ENCODE measurements at regions not wholly inside any gene's neighbourhood (a gene's known extent, or its start where the extent isn't known, plus 50 kb on each side); places are given as distances from the start of the nearest gene placed in this dataset.

DNA sequence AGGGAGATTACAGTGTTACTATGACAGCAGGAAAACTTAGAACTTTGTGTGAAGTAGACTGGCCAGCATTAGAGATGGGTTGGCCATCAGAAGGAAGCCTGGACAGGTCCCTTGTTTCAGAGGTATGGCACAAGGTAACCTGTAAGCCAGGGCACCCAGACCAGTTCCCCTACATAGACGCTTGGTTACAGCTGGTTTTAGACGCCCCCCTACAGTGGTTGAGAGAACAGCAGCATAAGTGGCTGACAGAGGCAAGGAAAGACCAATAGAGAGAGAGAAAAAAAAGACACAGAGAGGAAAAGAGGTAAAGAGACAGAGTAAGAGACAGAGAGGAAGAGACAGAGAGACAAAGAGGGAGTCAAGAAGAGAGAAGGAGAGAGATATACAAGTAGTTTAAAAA, 144.5 kb downstream of the GC start:
- H4K20me1 ChIP-seq (ENCODE audit: low read length), result no peaks in the 10 kb centered on the region
- POLR2A ChIA-PET (ENCODE audit: unreplicated experiment), result no interaction called here
- H2AFZ ChIP-seq (ENCODE audit: low read length), result no peak overlapping the region
- no peak overlapping the region for H3K9ac ChIP-seq (ENCODE audit: low read length)
- no peak overlapping the region for H3K4me3 ChIP-seq (ENCODE audit: low read length)
- no peak for ATAC-seq
- no peak for DNase-seq
- no peaks in the 10 kb centered on the region for H3K9me3 ChIP-seq (ENCODE audit: low read length)
- no TSS peak for BruUV-seq (replicated peaks)
- no peaks in the 10 kb centered on the region for H3K79me2 ChIP-seq (ENCODE audit: low read length)
- CTCF ChIA-PET, result no interaction called here
- H3K4me2 ChIP-seq (ENCODE audit: low read length), result no peak overlapping the region
- TF ChIP-seq EZH2phosphoT487 (IDR thresholded peaks at IDR 0.05; ENCODE audit: borderline replicate concordance, low read length) (no peak), EZH2 (IDR thresholded peaks at IDR 0.05; ENCODE audit: low read length, unreplicated experiment) (no peak)
- TF ChIP-seq, protein P1, sequence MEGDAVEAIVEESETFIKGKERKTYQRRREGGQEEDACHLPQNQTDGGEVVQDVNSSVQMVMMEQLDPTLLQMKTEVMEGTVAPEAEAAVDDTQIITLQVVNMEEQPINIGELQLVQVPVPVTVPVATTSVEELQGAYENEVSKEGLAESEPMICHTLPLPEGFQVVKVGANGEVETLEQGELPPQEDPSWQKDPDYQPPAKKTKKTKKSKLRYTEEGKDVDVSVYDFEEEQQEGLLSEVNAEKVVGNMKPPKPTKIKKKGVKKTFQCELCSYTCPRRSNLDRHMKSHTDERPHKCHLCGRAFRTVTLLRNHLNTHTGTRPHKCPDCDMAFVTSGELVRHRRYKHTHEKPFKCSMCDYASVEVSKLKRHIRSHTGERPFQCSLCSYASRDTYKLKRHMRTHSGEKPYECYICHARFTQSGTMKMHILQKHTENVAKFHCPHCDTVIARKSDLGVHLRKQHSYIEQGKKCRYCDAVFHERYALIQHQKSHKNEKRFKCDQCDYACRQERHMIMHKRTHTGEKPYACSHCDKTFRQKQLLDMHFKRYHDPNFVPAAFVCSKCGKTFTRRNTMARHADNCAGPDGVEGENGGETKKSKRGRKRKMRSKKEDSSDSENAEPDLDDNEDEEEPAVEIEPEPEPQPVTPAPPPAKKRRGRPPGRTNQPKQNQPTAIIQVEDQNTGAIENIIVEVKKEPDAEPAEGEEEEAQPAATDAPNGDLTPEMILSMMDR (conservative IDR thresholded peaks at IDR 0.05; ENCODE audit: low read depth, low read length), result no peak
- H3K27me3 ChIP-seq (ENCODE audit: low read length), result no peaks in the 10 kb centered on the region
- H3K36me3 ChIP-seq (ENCODE audit: low read depth, low read length), result no peaks in the 10 kb centered on the region
- H3K9me2 ChIP-seq (replicated peaks; ENCODE audit: low read length), result no peaks in the 10 kb centered on the region
- H3K4me1 ChIP-seq (ENCODE audit: insufficient read depth, low read length), result no peaks in the 10 kb centered on the region
- intact Hi-C loops (cut with micrococcal nuclease), result no loop called here
- H3F3A ChIP-seq (ENCODE audit: low read length, unreplicated experiment), result no peaks in the 10 kb centered on the region
- no peak overlapping the region for H3K27ac ChIP-seq (ENCODE audit: low read length)

DNA sequence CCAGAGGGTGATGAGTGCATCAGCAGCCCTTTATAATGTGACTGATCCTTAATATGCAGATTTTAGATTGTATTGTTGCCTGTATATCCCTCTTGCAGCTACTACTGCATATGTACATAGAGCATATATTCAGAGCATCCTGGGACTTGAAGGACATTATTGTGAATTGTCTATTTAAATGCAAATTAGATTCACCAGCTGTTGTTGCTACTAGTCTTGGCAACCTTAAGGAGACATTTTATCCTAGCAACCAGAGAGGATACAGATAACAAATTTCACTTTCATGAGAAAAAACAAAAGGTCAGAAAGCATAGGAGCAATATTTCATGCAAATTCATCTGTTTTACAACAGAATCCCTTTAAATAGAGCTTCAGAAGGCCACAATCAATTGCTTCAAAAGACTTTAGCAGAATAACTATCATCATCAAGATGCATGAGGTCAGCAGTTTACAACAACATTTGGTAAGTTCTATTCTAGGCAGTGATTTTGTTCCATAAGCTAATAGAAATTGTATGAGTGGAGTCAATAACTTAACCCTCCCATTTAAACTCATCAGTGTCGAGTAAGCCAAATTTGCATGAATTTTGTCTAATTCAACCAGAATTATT, 148.6 kb downstream of the GC start:
- Histone ChIP-seq H3K27me3 (ENCODE audit: low read length) (no peaks in the 10 kb centered on the region), H3K9ac (ENCODE audit: low read length) (no peak overlapping the region), H4K20me1 (ENCODE audit: low read length) (no peaks in the 10 kb centered on the region), H3K4me2 (ENCODE audit: low read length) (no peak overlapping the region), H3F3A (ENCODE audit: low read length, unreplicated experiment) (no peaks in the 10 kb centered on the region), H3K4me3 (ENCODE audit: low read length) (no peak overlapping the region), H3K36me3 (ENCODE audit: low read depth, low read length) (no peaks in the 10 kb centered on the region), H3K79me2 (ENCODE audit: low read length) (no peaks in the 10 kb centered on the region), H3K9me2 (replicated peaks; ENCODE audit: low read length) (no peaks in the 10 kb centered on the region), H3K4me1 (ENCODE audit: insufficient read depth, low read length) (peaks cover 9% of the 10 kb centered on the region), H3K9me3 (ENCODE audit: low read length) (no peaks in the 10 kb centered on the region), H3K27ac (ENCODE audit: low read length) (no peak overlapping the region), H2AFZ (ENCODE audit: low read length) (no peak overlapping the region)
- no TSS peak for BruUV-seq (replicated peaks)
- ATAC-seq (no peak), DNase-seq (no peak)
- TF ChIP-seq, protein P1 (conservative IDR thresholded peaks at IDR 0.05; ENCODE audit: low read depth, low read length), result no peak
- TF ChIP-seq EZH2 (IDR thresholded peaks at IDR 0.05; ENCODE audit: low read length, unreplicated experiment) (no peak), EZH2phosphoT487 (IDR thresholded peaks at IDR 0.05; ENCODE audit: borderline replicate concordance, low read length) (no peak)
- ChIA-PET POLR2A (ENCODE audit: unreplicated experiment) (no interaction called here), CTCF (no interaction called here)
- intact Hi-C loops (cut with micrococcal nuclease), result no loop called here

DNA sequence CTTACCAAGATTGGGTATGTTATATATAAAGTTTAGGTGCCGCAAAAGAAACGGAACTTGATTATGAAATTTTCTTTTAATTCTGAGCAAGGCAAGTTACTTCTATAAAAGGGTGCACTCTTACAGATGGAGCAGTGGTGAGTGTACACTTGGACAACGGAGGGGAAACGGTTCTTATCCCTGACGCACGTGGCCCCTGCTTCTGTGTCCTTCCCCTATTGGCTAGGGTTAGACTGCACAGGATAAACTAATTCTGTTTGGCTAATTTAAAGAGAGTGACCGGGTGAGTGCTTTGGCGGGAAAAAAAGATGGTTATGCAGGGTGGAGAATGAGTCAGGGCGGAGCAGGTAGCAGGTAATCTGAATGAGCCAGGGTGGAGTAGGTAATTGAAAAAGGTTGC, 149.5 kb downstream of the GC start:
- ChIA-PET CTCF (interaction anchor here (0.6 kb wide), 1 partner anchor 29 kb away, joined by 4 read pairs; no protein-coding TSS in a partner anchor), POLR2A (ENCODE audit: unreplicated experiment) (no interaction called here)
- peaks cover 9% of the 10 kb centered on the region for H3K4me1 ChIP-seq (ENCODE audit: insufficient read depth, low read length)
- no peaks in the 10 kb centered on the region for H4K20me1 ChIP-seq (ENCODE audit: low read length)
- TF ChIP-seq EZH2phosphoT487 (IDR thresholded peaks at IDR 0.05; ENCODE audit: borderline replicate concordance, low read length) (no peak), EZH2 (IDR thresholded peaks at IDR 0.05; ENCODE audit: low read length, unreplicated experiment) (no peak)
- TF ChIP-seq, protein P1 (conservative IDR thresholded peaks at IDR 0.05; ENCODE audit: low read depth, low read length), result no peak
- H3K4me2 ChIP-seq (ENCODE audit: low read length), result no peak overlapping the region
- no peaks in the 10 kb centered on the region for H3K79me2 ChIP-seq (ENCODE audit: low read length)
- no TSS peak for BruUV-seq (replicated peaks)
- H3K27ac ChIP-seq (ENCODE audit: low read length), result no peak overlapping the region
- no peaks in the 10 kb centered on the region for H3K9me2 ChIP-seq (replicated peaks; ENCODE audit: low read length)
- intact Hi-C loops (cut with micrococcal nuclease), result no loop called here
- no peaks in the 10 kb centered on the region for H3K9me3 ChIP-seq (ENCODE audit: low read length)
- no peaks in the 10 kb centered on the region for H3K27me3 ChIP-seq (ENCODE audit: low read length)
- no peak overlapping the region for H3K4me3 ChIP-seq (ENCODE audit: low read length)
- DNase-seq (no peak), ATAC-seq (no peak)
- H3F3A ChIP-seq (ENCODE audit: low read length, unreplicated experiment), result no peaks in the 10 kb centered on the region
- H3K36me3 ChIP-seq (ENCODE audit: low read depth, low read length), result no peaks in the 10 kb centered on the region
- H3K9ac ChIP-seq (ENCODE audit: low read length), result no peak overlapping the region
- no peak overlapping the region for H2AFZ ChIP-seq (ENCODE audit: low read length)

Measured in PC-3 (cell line).